ENCODE measurements at regions not wholly inside any gene's neighbourhood (a gene's known extent, or its start where the extent isn't known, plus 50 kb on each side); places are given as distances from the start of the nearest gene placed in this dataset.

DNA sequence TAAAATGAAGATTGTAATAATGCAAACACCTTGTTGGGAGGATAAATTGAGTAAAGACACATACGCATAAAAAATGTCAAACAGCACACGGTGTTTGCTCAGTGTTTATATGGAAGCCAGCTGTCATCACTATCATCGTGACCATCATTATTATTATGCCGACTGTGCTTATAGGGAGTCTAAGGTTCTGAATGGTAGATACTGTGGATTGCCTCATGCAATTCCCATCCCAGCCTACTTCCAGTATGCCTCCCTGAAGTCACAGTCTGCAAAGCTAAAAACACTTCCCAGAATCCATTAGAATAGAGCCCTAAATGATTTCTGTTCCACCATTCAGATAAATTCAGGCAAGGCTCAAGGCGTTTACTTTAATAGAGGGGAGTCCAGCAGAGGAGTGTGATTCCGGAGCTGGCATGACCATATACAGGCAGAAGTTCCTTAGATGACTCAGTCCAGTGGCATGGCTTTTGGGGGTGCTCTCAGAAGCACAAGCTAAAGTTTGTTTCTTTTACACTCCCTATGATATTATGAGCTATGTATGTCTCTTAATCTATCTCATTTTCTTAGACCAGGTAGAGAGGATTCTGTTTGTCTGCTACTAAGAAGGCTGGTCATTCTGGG lies 148.7 kb downstream of the MEX3B start:
- H3K9me3 ChIP-seq (ENCODE audit: low read depth) = no peaks in the 10 kb centered on the region
- H3K27me3 ChIP-seq = no peaks in the 10 kb centered on the region
- H3K9me2 ChIP-seq (replicated peaks; ENCODE audit: insufficient read depth) = no peaks in the 10 kb centered on the region
- no peak overlapping the region for H2AFZ ChIP-seq
- no peak overlapping the region for H3K4me3 ChIP-seq
- H3K36me3 ChIP-seq (replicated peaks; ENCODE audit: insufficient read depth, low read depth) = no peaks in the 10 kb centered on the region
- whole genome bisulfite sequencing (ENCODE audit: low lambda C conversion rate, missing lambda C conversion rate) = 68% methylated on average over 6 of the region's 6 CpGs
- TF ChIP-seq, protein P1, sequence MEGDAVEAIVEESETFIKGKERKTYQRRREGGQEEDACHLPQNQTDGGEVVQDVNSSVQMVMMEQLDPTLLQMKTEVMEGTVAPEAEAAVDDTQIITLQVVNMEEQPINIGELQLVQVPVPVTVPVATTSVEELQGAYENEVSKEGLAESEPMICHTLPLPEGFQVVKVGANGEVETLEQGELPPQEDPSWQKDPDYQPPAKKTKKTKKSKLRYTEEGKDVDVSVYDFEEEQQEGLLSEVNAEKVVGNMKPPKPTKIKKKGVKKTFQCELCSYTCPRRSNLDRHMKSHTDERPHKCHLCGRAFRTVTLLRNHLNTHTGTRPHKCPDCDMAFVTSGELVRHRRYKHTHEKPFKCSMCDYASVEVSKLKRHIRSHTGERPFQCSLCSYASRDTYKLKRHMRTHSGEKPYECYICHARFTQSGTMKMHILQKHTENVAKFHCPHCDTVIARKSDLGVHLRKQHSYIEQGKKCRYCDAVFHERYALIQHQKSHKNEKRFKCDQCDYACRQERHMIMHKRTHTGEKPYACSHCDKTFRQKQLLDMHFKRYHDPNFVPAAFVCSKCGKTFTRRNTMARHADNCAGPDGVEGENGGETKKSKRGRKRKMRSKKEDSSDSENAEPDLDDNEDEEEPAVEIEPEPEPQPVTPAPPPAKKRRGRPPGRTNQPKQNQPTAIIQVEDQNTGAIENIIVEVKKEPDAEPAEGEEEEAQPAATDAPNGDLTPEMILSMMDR (IDR thresholded peaks at IDR 0.05; ENCODE audit: poor library complexity) = no peak
- TF ChIP-seq EZH2phosphoT487 (IDR thresholded peaks at IDR 0.05; ENCODE audit: low read depth, severe bottlenecking, unreplicated experiment) = no peak
- TF ChIP-seq EZH2 (IDR thresholded peaks at IDR 0.05; ENCODE audit: borderline replicate concordance) = no peak
- no peak overlapping the region for H3K27ac ChIP-seq
- H3K4me1 ChIP-seq (ENCODE audit: insufficient read depth) = no peaks in the 10 kb centered on the region
- no peak overlapping the region for H3K4me2 ChIP-seq
- DNase-seq (ENCODE audit: low spot score) = no peak
- H4K20me1 ChIP-seq (ENCODE audit: insufficient read depth, poor library complexity, severe bottlenecking) = no peaks in the 10 kb centered on the region
- H3K79me2 ChIP-seq = no peaks in the 10 kb centered on the region

DNA sequence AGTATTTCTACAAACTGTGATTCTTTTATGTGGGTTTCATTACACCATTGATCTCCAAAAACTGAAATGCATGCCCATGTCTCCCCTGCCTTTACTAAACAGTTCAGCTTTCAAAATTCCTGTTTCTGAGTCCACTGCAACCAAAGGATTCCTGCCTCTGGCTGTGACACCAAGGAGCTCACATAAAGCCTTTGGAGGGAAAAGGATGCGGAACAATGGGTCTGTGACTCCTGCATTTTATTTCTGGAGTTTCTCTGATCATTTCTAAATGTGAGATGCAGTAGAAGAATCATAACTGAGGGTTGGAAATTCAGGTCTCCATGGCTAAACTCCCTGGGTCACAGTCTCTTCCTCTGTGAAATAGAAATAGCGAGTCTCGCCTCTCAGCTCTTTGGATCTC lies 149.5 kb downstream of the MEX3B start:
- no peaks in the 10 kb centered on the region for H4K20me1 ChIP-seq (ENCODE audit: insufficient read depth, poor library complexity, severe bottlenecking)
- TF ChIP-seq, protein P1 (IDR thresholded peaks at IDR 0.05; ENCODE audit: poor library complexity) = no peak
- no peak for TF ChIP-seq EZH2 (IDR thresholded peaks at IDR 0.05; ENCODE audit: borderline replicate concordance)
- TF ChIP-seq EZH2phosphoT487 (IDR thresholded peaks at IDR 0.05; ENCODE audit: low read depth, severe bottlenecking, unreplicated experiment) = no peak
- no peaks in the 10 kb centered on the region for H3K9me3 ChIP-seq (ENCODE audit: low read depth)
- H3K79me2 ChIP-seq = no peaks in the 10 kb centered on the region
- H3K27me3 ChIP-seq = no peaks in the 10 kb centered on the region
- no peak overlapping the region for H3K27ac ChIP-seq
- no peak overlapping the region for H2AFZ ChIP-seq
- no peaks in the 10 kb centered on the region for H3K4me1 ChIP-seq (ENCODE audit: insufficient read depth)
- no peaks in the 10 kb centered on the region for H3K36me3 ChIP-seq (replicated peaks; ENCODE audit: insufficient read depth, low read depth)
- 94% methylated on average over 3 of the region's 3 CpGs for WGBS (ENCODE audit: low lambda C conversion rate, missing lambda C conversion rate)
- no peaks in the 10 kb centered on the region for H3K9me2 ChIP-seq (replicated peaks; ENCODE audit: insufficient read depth)
- no peak for DNase-seq (ENCODE audit: low spot score)
- H3K4me2 ChIP-seq = no peak overlapping the region
- H3K4me3 ChIP-seq = no peak overlapping the region

DNA sequence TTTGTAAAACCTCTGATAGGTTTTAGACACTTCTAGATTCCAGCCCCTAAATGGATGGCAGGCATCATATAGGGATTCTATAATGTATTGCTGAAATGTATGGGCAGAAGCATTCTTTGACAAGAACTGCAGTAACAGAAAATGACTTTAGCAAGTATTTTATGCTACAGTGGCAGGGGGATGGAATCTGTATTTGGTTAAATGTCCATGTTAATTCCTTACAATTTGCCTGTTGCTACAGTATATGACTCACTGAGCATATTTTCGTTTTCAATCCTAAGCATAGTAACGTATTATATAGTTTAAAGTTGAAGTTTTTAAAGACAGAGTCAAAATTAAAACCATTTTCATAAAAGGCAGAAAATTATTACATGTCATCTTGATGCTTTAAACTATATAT lies 150.1 kb downstream of the MEX3B start:
- H3K9me3 ChIP-seq (ENCODE audit: low read depth) = no peaks in the 10 kb centered on the region
- H3K4me2 ChIP-seq = no peak overlapping the region
- no peaks in the 10 kb centered on the region for H3K36me3 ChIP-seq (replicated peaks; ENCODE audit: insufficient read depth, low read depth)
- no peaks in the 10 kb centered on the region for H3K9me2 ChIP-seq (replicated peaks; ENCODE audit: insufficient read depth)
- H2AFZ ChIP-seq = no peak overlapping the region
- DNase-seq (ENCODE audit: low spot score) = no peak
- no peak for TF ChIP-seq EZH2phosphoT487 (IDR thresholded peaks at IDR 0.05; ENCODE audit: low read depth, severe bottlenecking, unreplicated experiment)
- no peak for TF ChIP-seq EZH2 (IDR thresholded peaks at IDR 0.05; ENCODE audit: borderline replicate concordance)
- TF ChIP-seq, protein P1 (IDR thresholded peaks at IDR 0.05; ENCODE audit: poor library complexity) = no peak
- WGBS (ENCODE audit: low lambda C conversion rate, missing lambda C conversion rate) = 86% methylated on average over 2 of the region's 2 CpGs
- no peaks in the 10 kb centered on the region for H3K27me3 ChIP-seq
- H3K4me3 ChIP-seq = no peak overlapping the region
- no peaks in the 10 kb centered on the region for H4K20me1 ChIP-seq (ENCODE audit: insufficient read depth, poor library complexity, severe bottlenecking)
- no peaks in the 10 kb centered on the region for H3K79me2 ChIP-seq
- H3K4me1 ChIP-seq (ENCODE audit: insufficient read depth) = no peaks in the 10 kb centered on the region
- no peak overlapping the region for H3K27ac ChIP-seq

Measured in hepatocyte (in vitro differentiated cells).